HL-60 (cell line): ENCODE measurements at regions not wholly inside any gene's neighbourhood (a gene's known extent, or its start where the extent isn't known, plus 50 kb on each side); places are given as distances from the start of the nearest gene placed in this dataset.

Source experiments
- GABPA ChIP-seq: IDR thresholded peaks from 2 replicates; pipeline ENCODE4 v1.6.1; 2012; ENCODE audit warnings: low read depth
- POLR2AphosphoS5 ChIP-seq: IDR thresholded peaks from 2 replicates; pipeline ENCODE4 v1.6.1; 2012; ENCODE audit warnings: low read depth
- SPI1 ChIP-seq: IDR thresholded peaks from 2 replicates; pipeline ENCODE4 v1.6.1; 2012; ENCODE audit warnings: low read depth, mild to moderate bottlenecking, borderline replicate concordance
- TF ChIP-seq, protein P1 (sequence below): IDR thresholded peaks from one replicate; pipeline ENCODE4 v1.5.1; 2011; ENCODE audit warnings: low read length, control low read depth, inconsistent platforms; ENCODE audit not compliant: insufficient read depth
- TF ChIP-seq, protein P2 (sequence below): IDR thresholded peaks from 2 replicates; pipeline ENCODE4 v1.6.1; 2012; ENCODE audit warnings: low read depth; ENCODE audit not compliant: insufficient replicate concordance

DNA sequence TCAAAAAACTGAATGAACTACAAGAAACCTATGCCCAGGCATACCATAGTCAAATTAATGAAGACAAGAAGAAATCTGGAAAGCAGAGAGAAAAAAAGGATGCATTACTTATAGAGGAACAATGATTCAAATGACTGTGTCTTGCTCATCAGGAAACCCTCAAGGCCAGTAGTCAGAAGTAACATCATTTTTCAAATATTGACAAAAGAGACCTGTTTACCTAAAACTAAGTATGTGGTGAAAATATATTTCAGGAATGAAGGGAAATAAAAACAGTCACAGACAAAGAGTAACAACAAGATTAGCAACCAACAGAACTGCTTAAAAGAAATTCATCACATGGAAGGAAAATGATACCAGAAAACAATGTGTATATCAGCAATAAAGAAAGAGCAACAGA lies 128.4 kb downstream of the ALOX5 start:
- TF ChIP-seq, protein P1, sequence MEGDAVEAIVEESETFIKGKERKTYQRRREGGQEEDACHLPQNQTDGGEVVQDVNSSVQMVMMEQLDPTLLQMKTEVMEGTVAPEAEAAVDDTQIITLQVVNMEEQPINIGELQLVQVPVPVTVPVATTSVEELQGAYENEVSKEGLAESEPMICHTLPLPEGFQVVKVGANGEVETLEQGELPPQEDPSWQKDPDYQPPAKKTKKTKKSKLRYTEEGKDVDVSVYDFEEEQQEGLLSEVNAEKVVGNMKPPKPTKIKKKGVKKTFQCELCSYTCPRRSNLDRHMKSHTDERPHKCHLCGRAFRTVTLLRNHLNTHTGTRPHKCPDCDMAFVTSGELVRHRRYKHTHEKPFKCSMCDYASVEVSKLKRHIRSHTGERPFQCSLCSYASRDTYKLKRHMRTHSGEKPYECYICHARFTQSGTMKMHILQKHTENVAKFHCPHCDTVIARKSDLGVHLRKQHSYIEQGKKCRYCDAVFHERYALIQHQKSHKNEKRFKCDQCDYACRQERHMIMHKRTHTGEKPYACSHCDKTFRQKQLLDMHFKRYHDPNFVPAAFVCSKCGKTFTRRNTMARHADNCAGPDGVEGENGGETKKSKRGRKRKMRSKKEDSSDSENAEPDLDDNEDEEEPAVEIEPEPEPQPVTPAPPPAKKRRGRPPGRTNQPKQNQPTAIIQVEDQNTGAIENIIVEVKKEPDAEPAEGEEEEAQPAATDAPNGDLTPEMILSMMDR = no peak
- TF ChIP-seq POLR2AphosphoS5 = no peak
- no peak for TF ChIP-seq GABPA
- TF ChIP-seq, protein P2, sequence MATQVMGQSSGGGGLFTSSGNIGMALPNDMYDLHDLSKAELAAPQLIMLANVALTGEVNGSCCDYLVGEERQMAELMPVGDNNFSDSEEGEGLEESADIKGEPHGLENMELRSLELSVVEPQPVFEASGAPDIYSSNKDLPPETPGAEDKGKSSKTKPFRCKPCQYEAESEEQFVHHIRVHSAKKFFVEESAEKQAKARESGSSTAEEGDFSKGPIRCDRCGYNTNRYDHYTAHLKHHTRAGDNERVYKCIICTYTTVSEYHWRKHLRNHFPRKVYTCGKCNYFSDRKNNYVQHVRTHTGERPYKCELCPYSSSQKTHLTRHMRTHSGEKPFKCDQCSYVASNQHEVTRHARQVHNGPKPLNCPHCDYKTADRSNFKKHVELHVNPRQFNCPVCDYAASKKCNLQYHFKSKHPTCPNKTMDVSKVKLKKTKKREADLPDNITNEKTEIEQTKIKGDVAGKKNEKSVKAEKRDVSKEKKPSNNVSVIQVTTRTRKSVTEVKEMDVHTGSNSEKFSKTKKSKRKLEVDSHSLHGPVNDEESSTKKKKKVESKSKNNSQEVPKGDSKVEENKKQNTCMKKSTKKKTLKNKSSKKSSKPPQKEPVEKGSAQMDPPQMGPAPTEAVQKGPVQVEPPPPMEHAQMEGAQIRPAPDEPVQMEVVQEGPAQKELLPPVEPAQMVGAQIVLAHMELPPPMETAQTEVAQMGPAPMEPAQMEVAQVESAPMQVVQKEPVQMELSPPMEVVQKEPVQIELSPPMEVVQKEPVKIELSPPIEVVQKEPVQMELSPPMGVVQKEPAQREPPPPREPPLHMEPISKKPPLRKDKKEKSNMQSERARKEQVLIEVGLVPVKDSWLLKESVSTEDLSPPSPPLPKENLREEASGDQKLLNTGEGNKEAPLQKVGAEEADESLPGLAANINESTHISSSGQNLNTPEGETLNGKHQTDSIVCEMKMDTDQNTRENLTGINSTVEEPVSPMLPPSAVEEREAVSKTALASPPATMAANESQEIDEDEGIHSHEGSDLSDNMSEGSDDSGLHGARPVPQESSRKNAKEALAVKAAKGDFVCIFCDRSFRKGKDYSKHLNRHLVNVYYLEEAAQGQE = no peak
- no peak for TF ChIP-seq SPI1
